GM13977 (cell line): ENCODE measurements at regions not wholly inside any gene's neighbourhood (a gene's known extent, or its start where the extent isn't known, plus 50 kb on each side); places are given as distances from the start of the nearest gene placed in this dataset.
"Not testable (repeated sequence)": the region's sequence is repeated elsewhere in the genome, so short reads cannot be mapped to it uniquely, and the experiment has no call there.

Experiments used
- DNase-seq: peaks from one replicate; pipeline ENCODE4 v3.0.0; 2012; ENCODE audit warnings: low spot score
- CTCF ChIP-seq: IDR thresholded peaks from 2 replicates; pipeline ENCODE4 v1.5.1; 2012; ENCODE audit warnings: mild to moderate bottlenecking, control low read depth; ENCODE audit not compliant: insufficient read depth; ENCODE audit errors: extremely low read depth, missing control alignments
- in situ Hi-C: fragments of 300-500 bp; cut with MboI; formaldehyde crosslinking; loops from one replicate; pipeline ENCODE4 v1.12.0; 2022; ENCODE audit warnings: low sequenced_read_pairs, low pct_unique_long_range_greater_than_20kb, mixed read lengths, inconsistent platforms; ENCODE audit not compliant: unreplicated experiment

DNA sequence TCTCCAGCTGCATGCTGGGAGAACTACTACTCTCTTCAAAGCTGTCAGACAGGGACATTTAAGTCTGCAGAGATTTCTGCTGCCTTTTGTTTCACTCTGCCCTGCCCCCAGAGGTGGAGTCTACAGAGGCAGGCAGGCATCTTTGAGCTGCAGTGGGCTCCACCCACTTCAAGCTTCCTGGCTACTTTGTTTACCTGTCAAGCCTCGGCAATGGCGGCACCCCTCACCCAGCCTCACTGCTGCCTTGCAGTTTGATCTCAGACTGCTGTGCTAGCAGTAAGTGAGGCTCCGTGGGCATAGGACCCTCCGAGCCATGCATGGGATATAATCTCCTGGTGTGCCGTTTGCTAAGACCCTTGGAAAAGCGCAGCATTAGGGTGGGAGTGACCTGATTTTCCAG, 61.7 kb downstream of the DMRTA1 start:
- DNase-seq, in situ Hi-C loops: not testable (repeated sequence)

DNA sequence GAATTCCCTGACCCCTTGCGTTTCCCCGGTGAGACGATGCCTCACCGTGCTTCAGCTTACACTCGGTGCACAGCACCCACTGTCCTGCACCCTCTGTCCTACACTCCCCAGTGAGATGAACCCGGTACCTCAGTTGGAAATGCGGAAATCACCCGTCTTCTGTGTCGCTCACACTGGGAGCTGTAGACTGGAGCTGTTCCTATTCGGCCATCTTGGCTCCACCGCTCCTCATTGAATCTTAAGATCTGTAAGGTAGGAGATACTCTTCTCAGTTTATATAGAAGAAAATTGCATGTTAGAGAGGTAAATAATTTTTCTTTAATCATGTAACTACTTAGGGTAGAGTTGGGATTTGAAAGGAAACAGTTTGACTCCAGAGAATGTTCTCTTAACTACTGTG, 62.2 kb downstream of the DMRTA1 start:
- in situ Hi-C loops = no loop called here
- TF ChIP-seq CTCF = no peak
- no peak for DNase-seq

DNA sequence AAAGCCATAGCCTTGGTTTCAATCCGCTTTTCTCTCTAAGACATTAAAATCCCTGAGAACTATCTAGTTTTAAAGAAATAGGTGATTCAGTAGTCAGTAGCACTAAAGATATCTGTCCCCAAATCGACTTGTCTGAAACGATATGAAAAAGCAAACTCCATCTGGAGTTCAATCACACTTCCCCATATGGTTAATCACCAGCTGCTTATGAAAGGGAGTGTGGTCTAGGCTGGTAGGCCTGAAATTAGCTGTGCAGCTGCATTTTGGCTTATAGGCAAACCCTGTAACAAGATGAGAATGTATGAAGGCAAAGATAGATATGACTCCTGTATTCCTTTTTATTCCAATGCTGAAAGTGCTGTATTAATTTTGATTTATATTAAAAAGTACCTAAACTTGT, 65.9 kb downstream of the DMRTA1 start:
- TF ChIP-seq CTCF = no peak
- in situ Hi-C loops = no loop called here
- no peak for DNase-seq

DNA sequence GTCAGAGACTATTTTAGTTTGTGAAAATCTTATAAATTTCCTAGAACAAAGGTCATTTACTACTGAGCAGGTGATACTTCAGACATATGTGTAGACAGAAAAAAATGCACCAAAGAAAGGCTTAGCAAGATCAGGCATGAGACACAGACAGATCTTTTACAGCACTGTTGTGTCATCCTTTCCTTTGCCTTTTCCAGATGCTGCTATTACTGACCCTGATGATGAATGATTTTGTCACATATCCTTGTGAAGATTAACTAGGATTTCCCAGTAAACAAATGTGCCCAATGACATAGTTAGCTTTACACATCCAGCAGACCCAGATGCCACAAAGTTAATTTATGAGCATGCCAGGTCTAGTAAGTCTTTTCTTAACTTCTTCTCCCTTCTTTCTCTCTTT, 68.2 kb downstream of the DMRTA1 start:
- TF ChIP-seq CTCF = no peak
- in situ Hi-C loops = no loop called here
- DNase-seq = no peak

- DNase-seq = no peak
- no peak for TF ChIP-seq CTCF
- in situ Hi-C loops = no loop called here
Observed at GRCh38 chr9:22522206-22522740, 75.6 kb downstream of the DMRTA1 start.

- DNase-seq = no peak
- TF ChIP-seq CTCF = no peak
- in situ Hi-C loops = no loop called here
Observed at GRCh38 chr9:22528485-22528884, 81.9 kb downstream of the DMRTA1 start.

GRCh38 chr9:22529426-22530199, 83.0 kb downstream of the DMRTA1 start:
- no peak for TF ChIP-seq CTCF
- in situ Hi-C loops = no loop called here

More at GRCh38 chr9:22529426-22530199, 83.0 kb downstream of the DMRTA1 start:
- no peak for DNase-seq
